H1 (cell line): ENCODE measurements at regions not wholly inside any gene's neighbourhood (a gene's known extent, or its start where the extent isn't known, plus 50 kb on each side); places are given as distances from the start of the nearest gene placed in this dataset.

Source experiments
- EP300 ChIP-seq, 2 experiments: IDR thresholded peaks; 1 replicate in 1 of 2; 2 replicates in 1 of 2; pipeline ENCODE4 v1.6.1; 2011 to 2012; ENCODE audit warnings: low read depth in 2 of 2, low read length in 2 of 2, mild to moderate bottlenecking in 2 of 2, borderline replicate concordance in 1 of 2, inconsistent platforms in 1 of 2, moderate library complexity in 1 of 2
- NANOG ChIP-seq: IDR thresholded peaks from 2 replicates; pipeline ENCODE4 v1.6.1; 2011; ENCODE audit warnings: low read length, low read depth, mild to moderate bottlenecking, inconsistent platforms; ENCODE audit not compliant: insufficient read depth, poor library complexity, severe bottlenecking
- POLR2A ChIP-seq, 2 experiments: IDR thresholded peaks; 1 replicate in 1 of 2; 2 replicates in 1 of 2; pipeline ENCODE4 v1.6.1; 2011; ENCODE audit warnings: low read depth in 2 of 2, low read length in 2 of 2, mild to moderate bottlenecking in 2 of 2; ENCODE audit errors: control extremely low read depth in 1 of 2
- TBP ChIP-seq: IDR thresholded peaks from 2 replicates; pipeline ENCODE4 v1.6.1; 2011; ENCODE audit warnings: low read depth, low read length, improper control_type of control experiment

DNA sequence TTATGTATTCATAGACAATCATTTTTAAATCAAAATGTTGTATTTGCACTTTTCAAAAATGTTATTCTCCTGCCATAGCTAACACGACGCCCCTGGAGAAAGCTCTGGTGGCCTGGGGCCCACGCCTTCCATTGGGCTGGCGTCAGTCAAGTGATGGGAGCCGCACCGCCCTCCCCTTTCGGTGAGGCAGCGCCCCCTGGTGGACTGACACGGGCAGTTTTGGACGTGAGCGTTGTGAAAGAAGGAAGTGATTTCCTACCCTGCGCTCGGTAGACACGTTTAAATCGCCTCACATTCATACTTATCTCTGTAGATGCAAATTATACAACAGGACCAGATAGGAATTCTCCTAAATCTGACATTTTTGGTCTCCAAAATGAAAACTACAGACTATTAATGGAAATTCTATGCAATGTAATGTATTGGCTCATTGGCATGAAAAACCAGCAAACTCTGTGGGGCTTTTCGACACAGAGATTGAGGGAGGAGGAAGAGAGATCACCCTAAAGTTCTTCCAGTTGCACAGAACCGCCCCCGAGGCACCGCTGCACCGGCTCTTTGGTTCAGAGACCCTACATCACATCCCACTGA, 326.2 kb upstream of the SOX11 start:
- no peak for TF ChIP-seq TBP
- TF ChIP-seq POLR2A (IDR thresholded peaks at IDR 0.05; ENCODE audit: control extremely low read depth in 1 of 2, low read depth in 2 of 2, low read length in 2 of 2): no peak
- no peak for TF ChIP-seq EP300 (IDR thresholded peaks at IDR 0.05; ENCODE audit: borderline replicate concordance in 1 of 2, low read depth in 2 of 2, low read length in 2 of 2)
- TF ChIP-seq NANOG: no peak
